ENCODE measurements at regions not wholly inside any gene's neighbourhood (a gene's known extent, or its start where the extent isn't known, plus 50 kb on each side); places are given as distances from the start of the nearest gene placed in this dataset.

- Histone ChIP-seq H3K27ac (no peak overlapping the region), H3K27me3 (no peaks in the 10 kb centered on the region), H3K36me3 (no peaks in the 10 kb centered on the region), H3K4me3 (replicated peaks in 1 of 3) (no peak overlapping the region), H3K4me1 (no peaks in the 10 kb centered on the region), H3K9me3 (no peaks in the 10 kb centered on the region)
- TF ChIP-seq POLR2A (IDR thresholded peaks at IDR 0.05) (no peak), CTCF (IDR thresholded peaks at IDR 0.05) (no peak)
- WGBS, 2 donors = 85 to 92% methylated on average over 3 of the region's 3 CpGs
- intact Hi-C loops (cut with DNase I) = no loop called here
- DNase-seq = no peak
Measured at GRCh38 chr6:23890543-23891227, 235.3 kb upstream of the NRSN1 start.

DNA sequence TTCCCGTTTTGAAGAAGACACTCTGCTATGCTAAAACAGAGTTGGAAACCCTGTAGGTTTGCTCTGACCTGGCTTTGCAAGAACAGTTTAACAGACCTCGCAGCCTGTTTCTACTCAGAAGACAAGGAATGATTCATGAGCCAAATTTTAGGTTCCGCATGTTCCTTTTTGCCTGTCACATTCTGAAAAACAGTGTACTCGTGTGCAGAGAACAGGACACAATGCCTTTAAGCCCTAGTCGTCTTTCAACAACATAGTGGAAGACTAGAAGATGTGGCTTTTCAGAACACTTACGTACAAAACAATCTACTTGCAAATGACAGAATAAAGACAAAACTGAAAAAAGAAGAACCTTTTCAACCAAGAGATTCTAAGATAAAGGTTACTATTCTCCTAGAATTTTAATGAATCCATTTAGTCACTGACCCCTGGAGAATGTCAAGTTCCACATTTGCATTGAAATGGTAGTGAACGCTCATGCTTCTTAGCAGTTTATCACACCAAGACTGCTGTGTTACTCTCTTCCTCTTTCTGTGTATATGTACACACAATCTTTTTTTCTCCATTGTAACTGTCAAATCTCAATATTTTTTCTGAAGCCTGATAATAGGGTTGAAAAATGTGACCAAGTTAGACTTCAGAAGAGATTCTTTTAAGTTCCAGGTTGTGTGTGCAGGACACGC lies 220.7 kb upstream of the NRSN1 start:
- Histone ChIP-seq H3K27me3 (no peaks in the 10 kb centered on the region), H3K4me3 (replicated peaks in 1 of 3) (no peak overlapping the region), H3K36me3 (no peaks in the 10 kb centered on the region), H3K4me1 (no peaks in the 10 kb centered on the region), H3K9me3 (no peaks in the 10 kb centered on the region), H3K27ac (no peak overlapping the region)
- intact Hi-C loops (cut with DNase I) = no loop called here
- DNase-seq = no peak
- TF ChIP-seq POLR2A (IDR thresholded peaks at IDR 0.05) = no peak
- TF ChIP-seq CTCF (IDR thresholded peaks at IDR 0.05) = no peak
- WGBS, 2 donors = 58 to 65% methylated on average over 8 of the region's 8 CpGs

- no peaks in the 10 kb centered on the region for H3K27me3 ChIP-seq
- H3K4me3 ChIP-seq (replicated peaks in 1 of 3) = no peak overlapping the region
- H3K4me1 ChIP-seq = no peaks in the 10 kb centered on the region
- TF ChIP-seq POLR2A (IDR thresholded peaks at IDR 0.05) (no peak), CTCF (IDR thresholded peaks at IDR 0.05) (no peak)
- no peak for DNase-seq
- H3K27ac ChIP-seq = no peak overlapping the region
- intact Hi-C loops (cut with DNase I) = no loop called here
- H3K36me3 ChIP-seq = no peaks in the 10 kb centered on the region
- H3K9me3 ChIP-seq = no peaks in the 10 kb centered on the region
- 71 to 81% methylated on average over 2 of the region's 2 CpGs for WGBS, 2 donors
Measured at GRCh38 chr6:23910420-23910819, 215.6 kb upstream of the NRSN1 start.

DNA sequence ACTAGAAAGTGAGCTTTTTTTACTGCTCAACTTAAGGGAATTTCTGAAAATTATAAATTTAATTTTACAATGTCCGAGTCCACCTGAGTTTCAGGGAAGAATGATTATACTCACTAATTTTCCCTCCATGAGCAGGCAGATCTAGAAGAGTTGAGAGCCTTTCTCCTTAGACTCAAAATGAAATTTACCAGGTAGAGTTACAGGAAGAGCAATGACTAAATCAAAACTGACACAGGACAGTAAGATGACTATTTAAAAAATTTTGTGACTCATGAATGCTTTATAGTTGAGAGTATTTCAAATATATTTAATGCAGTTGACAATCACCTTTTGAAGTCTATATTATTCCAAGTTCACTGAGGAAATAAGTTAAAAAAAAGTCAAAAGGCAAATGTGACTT lies 198.1 kb upstream of the NRSN1 start:
- H3K36me3 ChIP-seq = no peaks in the 10 kb centered on the region
- WGBS, 2 donors = 96 to 100% methylated on average over 1 of the region's 1 CpG
- no peaks in the 10 kb centered on the region for H3K4me1 ChIP-seq
- no peaks in the 10 kb centered on the region for H3K27me3 ChIP-seq
- H3K4me3 ChIP-seq (replicated peaks in 1 of 3) = no peak overlapping the region
- DNase-seq = no peak
- intact Hi-C loops (cut with DNase I) = no loop called here
- H3K9me3 ChIP-seq = no peaks in the 10 kb centered on the region
- no peak overlapping the region for H3K27ac ChIP-seq
- no peak for TF ChIP-seq POLR2A (IDR thresholded peaks at IDR 0.05)
- no peak for TF ChIP-seq CTCF (IDR thresholded peaks at IDR 0.05)

DNA sequence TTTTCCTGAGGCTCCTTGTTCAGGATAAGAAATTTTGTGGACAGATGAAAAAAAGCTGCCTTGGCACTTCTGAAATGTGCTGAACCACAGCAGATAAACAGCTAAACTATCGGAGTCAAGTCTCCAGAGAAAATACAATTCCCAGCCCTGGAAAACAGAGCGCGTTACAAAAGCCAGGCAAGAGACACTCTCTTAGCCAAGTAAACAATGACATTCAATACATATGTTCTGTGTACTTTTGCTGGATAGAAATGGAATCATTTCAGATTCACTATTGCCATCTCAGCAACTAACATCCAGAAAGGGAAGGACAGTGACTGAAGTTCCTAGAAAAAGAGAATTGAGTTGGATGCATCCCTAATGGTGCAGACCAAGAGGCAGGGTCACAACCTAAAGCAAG lies 196.8 kb upstream of the NRSN1 start:
- Histone ChIP-seq H3K27ac (no peak overlapping the region), H3K4me1 (no peaks in the 10 kb centered on the region), H3K9me3 (no peaks in the 10 kb centered on the region), H3K36me3 (no peaks in the 10 kb centered on the region), H3K27me3 (no peaks in the 10 kb centered on the region), H3K4me3 (replicated peaks in 1 of 3) (no peak overlapping the region)
- WGBS, 2 donors = 55 to 65% methylated on average over 3 of the region's 3 CpGs
- DNase-seq = no peak
- TF ChIP-seq POLR2A (IDR thresholded peaks at IDR 0.05) = no peak
- intact Hi-C loops (cut with DNase I) = no loop called here

Measured in thyroid gland (tissue), 4 donors.